ENCODE measurements at regions not wholly inside any gene's neighbourhood (a gene's known extent, or its start where the extent isn't known, plus 50 kb on each side); places are given as distances from the start of the nearest gene placed in this dataset.

- H3K4me3 Mint-ChIP-seq (ENCODE audit: unreplicated experiment) = no peak overlapping the region
- no peaks in the 10 kb centered on the region for H3K36me3 Mint-ChIP-seq (ENCODE audit: unreplicated experiment)
- H3K27ac Mint-ChIP-seq (ENCODE audit: unreplicated experiment) = no peak overlapping the region
- no peaks in the 10 kb centered on the region for H3K27me3 Mint-ChIP-seq (ENCODE audit: unreplicated experiment)
- no peak for DNase-seq (ENCODE audit: extremely low spot score, unreplicated experiment)
- H3K9me3 Mint-ChIP-seq (ENCODE audit: unreplicated experiment) = peaks cover 3% of the 10 kb centered on the region
- H3K4me1 Mint-ChIP-seq (ENCODE audit: unreplicated experiment) = no peaks in the 10 kb centered on the region
- TF ChIP-seq CTCF (IDR thresholded peaks at IDR 0.05) = no peak
Observed at GRCh38 chr10:118118716-118119115, 72.0 kb upstream of the RAB11FIP2 start.

- H3K9me3 Mint-ChIP-seq (ENCODE audit: unreplicated experiment) = no peaks in the 10 kb centered on the region
- DNase-seq (ENCODE audit: extremely low spot score, unreplicated experiment) = no peak
- no peak for TF ChIP-seq CTCF (IDR thresholded peaks at IDR 0.05)
- H3K4me3 Mint-ChIP-seq (ENCODE audit: unreplicated experiment) = no peak overlapping the region
- no peaks in the 10 kb centered on the region for H3K4me1 Mint-ChIP-seq (ENCODE audit: unreplicated experiment)
- no peaks in the 10 kb centered on the region for H3K27me3 Mint-ChIP-seq (ENCODE audit: unreplicated experiment)
- H3K36me3 Mint-ChIP-seq (ENCODE audit: unreplicated experiment) = no peaks in the 10 kb centered on the region
- no peak overlapping the region for H3K27ac Mint-ChIP-seq (ENCODE audit: unreplicated experiment)
Observed at GRCh38 chr10:118116715-118117449, 70.1 kb upstream of the RAB11FIP2 start.

- no peak overlapping the region for H3K4me3 Mint-ChIP-seq (ENCODE audit: unreplicated experiment)
- no peaks in the 10 kb centered on the region for H3K27me3 Mint-ChIP-seq (ENCODE audit: unreplicated experiment)
- H3K36me3 Mint-ChIP-seq (ENCODE audit: unreplicated experiment) = no peaks in the 10 kb centered on the region
- H3K9me3 Mint-ChIP-seq (ENCODE audit: unreplicated experiment) = no peaks in the 10 kb centered on the region
- no peak for DNase-seq (ENCODE audit: extremely low spot score, unreplicated experiment)
- H3K4me1 Mint-ChIP-seq (ENCODE audit: unreplicated experiment) = no peaks in the 10 kb centered on the region
- no peak overlapping the region for H3K27ac Mint-ChIP-seq (ENCODE audit: unreplicated experiment)
- TF ChIP-seq CTCF (IDR thresholded peaks at IDR 0.05) = no peak
Observed at GRCh38 chr10:118116362-118116714, 69.6 kb upstream of the RAB11FIP2 start.

GRCh38 chr10:118115701-118116100, 69.0 kb upstream of the RAB11FIP2 start:
- Mint-ChIP-seq H3K4me3 (ENCODE audit: unreplicated experiment) (no peak overlapping the region), H3K27me3 (ENCODE audit: unreplicated experiment) (no peaks in the 10 kb centered on the region), H3K36me3 (ENCODE audit: unreplicated experiment) (no peaks in the 10 kb centered on the region), H3K9me3 (ENCODE audit: unreplicated experiment) (no peaks in the 10 kb centered on the region), H3K4me1 (ENCODE audit: unreplicated experiment) (no peaks in the 10 kb centered on the region), H3K27ac (ENCODE audit: unreplicated experiment) (no peak overlapping the region)
- no peak for TF ChIP-seq CTCF (IDR thresholded peaks at IDR 0.05)
- no peak for DNase-seq (ENCODE audit: extremely low spot score, unreplicated experiment)

DNA sequence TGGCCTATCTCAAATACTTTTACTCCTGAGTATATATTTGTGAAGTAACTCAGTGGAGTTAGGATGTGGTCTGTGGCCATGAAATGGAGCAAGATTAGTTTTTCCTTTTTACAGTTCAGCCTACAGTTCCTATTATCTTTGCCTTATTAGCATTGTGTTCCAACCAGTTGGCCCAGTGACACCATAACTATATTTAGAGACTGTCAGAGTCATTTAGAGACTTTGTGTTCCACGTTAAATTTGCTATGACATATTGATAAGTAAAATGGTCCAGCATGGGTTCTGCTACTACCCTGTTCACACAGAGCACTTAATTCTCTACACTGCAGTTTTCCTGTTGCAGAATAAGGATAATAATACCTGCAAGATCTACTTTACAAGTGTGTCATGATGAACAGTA, 68.3 kb upstream of the RAB11FIP2 start:
- peaks cover under 1% of the 10 kb centered on the region for H3K27me3 Mint-ChIP-seq (ENCODE audit: unreplicated experiment)
- TF ChIP-seq CTCF (IDR thresholded peaks at IDR 0.05) = no peak
- H3K4me3 Mint-ChIP-seq (ENCODE audit: unreplicated experiment) = no peak overlapping the region
- H3K4me1 Mint-ChIP-seq (ENCODE audit: unreplicated experiment) = no peaks in the 10 kb centered on the region
- DNase-seq (ENCODE audit: extremely low spot score, unreplicated experiment) = no peak
- no peak overlapping the region for H3K27ac Mint-ChIP-seq (ENCODE audit: unreplicated experiment)
- H3K9me3 Mint-ChIP-seq (ENCODE audit: unreplicated experiment) = no peaks in the 10 kb centered on the region
- no peaks in the 10 kb centered on the region for H3K36me3 Mint-ChIP-seq (ENCODE audit: unreplicated experiment)

All from osteocyte (in vitro differentiated cells).